HepG2 (cell line): ENCODE measurements at regions not wholly inside any gene's neighbourhood (a gene's known extent, or its start where the extent isn't known, plus 50 kb on each side); places are given as distances from the start of the nearest gene placed in this dataset.

Source experiments
- ATAC-seq: fragments of 200-7000 bp; cut with Tn5 transposase; 3 replicates; pipeline ENCODE4 v1.9.1; 2020; ENCODE audit warnings: mild to moderate bottlenecking, moderate library complexity
- BruUV-seq: library from RNA; stranded (reverse); fragments of 400-500 nt; replicated peaks from 2 replicates; lab custom pipeline; 2021; lab: Mats Ljungman, UMichigan
- CTCF ChIA-PET: fragments of 300-600 bp; formaldehyde crosslinking; extraction: SDS; loops from one replicate; lab custom pipeline; 2021; ENCODE audit warnings: low total read pairs, inconsistent platforms, low intra/inter-chr PET ratio; lab: Yijun Ruan, JAX
- POLR2A ChIA-PET: fragments of 350-600 bp; sonication (Branson Sonifier 250); formaldehyde crosslinking; loops from one replicate; lab custom pipeline; 2020; ENCODE audit warnings: antibody characterized with exemption, inconsistent platforms; lab: Yijun Ruan, JAX
- DNase-seq: peaks from one replicate; pipeline ENCODE4 v3.0.0-alpha.2; 2015; ENCODE audit warnings: low spot score
- FAIRE-seq: peaks from 3 replicates; lab custom pipeline; 2011; peaks lifted over from hg19 to GRCh38; lab: Jason Lieb, UNC
- H2AFZ ChIP-seq: one replicate; pipeline ENCODE4 v1.6.1; 2011; ENCODE audit warnings: low read length, inconsistent platforms
- H3K27ac ChIP-seq: fragments of 300-600 bp; 3 replicates; pipeline ENCODE4 v1.8.0; 2011; ENCODE audit warnings: mixed run types, mild to moderate bottlenecking, mixed read lengths, low read length, inconsistent platforms; ENCODE audit not compliant: insufficient read depth; ENCODE audit errors: extremely low read length
- H3K27me3 ChIP-seq, 2 experiments: fragments of 200-600 bp in 1 of 2; 2 replicates in 1 of 2; 3 replicates in 1 of 2; pipeline versions ENCODE4 v1.6.0 to v1.8.0; 2011; ENCODE audit warnings: low read length in 2 of 2, mild to moderate bottlenecking in 2 of 2, moderate library complexity in 2 of 2, inconsistent platforms in 1 of 2; ENCODE audit not compliant: insufficient read depth in 2 of 2, control insufficient read depth in 1 of 2
- H3K36me3 ChIP-seq, 2 experiments: fragments of 200-600 bp in 1 of 2; replicated peaks in 1 of 2; 2 replicates in 1 of 2; 3 replicates in 1 of 2; pipeline versions ENCODE4 v1.5.1 to v1.8.0; 2011; ENCODE audit warnings: low read length in 2 of 2, inconsistent platforms in 1 of 2; ENCODE audit not compliant: insufficient read depth in 2 of 2, control insufficient read depth in 1 of 2
- H3K4me1 ChIP-seq: 2 replicates; pipeline ENCODE4 v1.5.1; 2012; ENCODE audit warnings: low read length, inconsistent platforms; ENCODE audit not compliant: insufficient read depth
- H3K4me2 ChIP-seq: 2 replicates; pipeline ENCODE4 v1.6.0; 2011; ENCODE audit warnings: low read depth, low read length, inconsistent platforms
- H3K4me3 ChIP-seq, 3 experiments: fragments of 200-600 bp in 1 of 3; sonication (generic), shearing (Covaris generic) in 1 of 3; replicated peaks in 1 of 3; 2 replicates each; pipeline ENCODE4 v1.5.1; 2011 to 2016; ENCODE audit warnings: low read length in 3 of 3, inconsistent platforms in 2 of 3, low read depth in 2 of 3, mild to moderate bottlenecking in 2 of 3, control low read depth in 1 of 3, mixed read lengths in 1 of 3; ENCODE audit not compliant: insufficient read depth in 1 of 3
- H3K79me2 ChIP-seq: one replicate; pipeline ENCODE4 v1.6.1; 2011; ENCODE audit warnings: low read length, inconsistent platforms; ENCODE audit not compliant: insufficient read depth
- H3K9ac ChIP-seq: 2 replicates; pipeline ENCODE4 v1.6.0; 2011; ENCODE audit warnings: mild to moderate bottlenecking, low read depth, low read length, inconsistent platforms; ENCODE audit not compliant: insufficient read depth
- H3K9me3 ChIP-seq: 2 replicates; pipeline ENCODE4 v1.5.1; 2012; ENCODE audit warnings: mild to moderate bottlenecking, low read length
- H4K20me1 ChIP-seq: 2 replicates; pipeline ENCODE4 v1.6.0; 2011; ENCODE audit warnings: inconsistent platforms, mild to moderate bottlenecking, low read length, moderate library complexity; ENCODE audit not compliant: insufficient read depth
- BCL6 ChIP-seq: IDR thresholded peaks from 2 replicates; pipeline ENCODE4 v1.6.1; 2016; ENCODE audit warnings: missing genetic modification reagents, missing compliant biosample characterization
- HINFP ChIP-seq: sonication (generic); formaldehyde crosslinking; IDR thresholded peaks from 2 replicates; pipeline ENCODE4 v1.4.0; 2020; ENCODE audit warnings: low read depth, mild to moderate bottlenecking, missing genetic modification reagents
- HOXA5 ChIP-seq: sonication (generic); formaldehyde crosslinking; IDR thresholded peaks from 2 replicates; pipeline ENCODE4 v1.4.0; 2020; ENCODE audit warnings: missing genetic modification reagents
- LCORL ChIP-seq, 2 experiments: fragments of 450-650 bp in 1 of 2; sonication (generic) in 1 of 2; formaldehyde crosslinking in 1 of 2; IDR thresholded peaks; 2 replicates each; pipeline versions ENCODE4 v1.5.0 to v1.6.1; 2017 to 2020; ENCODE audit warnings: antibody characterized with exemption in 1 of 2, missing genetic modification reagents in 1 of 2
- NFIB ChIP-seq: sonication (generic); formaldehyde crosslinking; IDR thresholded peaks from 2 replicates; pipeline ENCODE4 v1.9.0; 2021; ENCODE audit warnings: missing genetic modification reagents, mild to moderate bottlenecking, borderline replicate concordance
- NR2F6 ChIP-seq, 2 experiments: IDR thresholded peaks; 2 replicates each; pipeline ENCODE4 v1.6.1; 2016; ENCODE audit warnings: antibody characterized with exemption in 1 of 2, mild to moderate bottlenecking in 1 of 2
- PLRG1 ChIP-seq: fragments of 450-650 bp; conservative IDR thresholded peaks from 2 replicates; pipeline ENCODE4 v1.6.1; 2016
- SIX1 ChIP-seq: sonication (generic); formaldehyde crosslinking; IDR thresholded peaks from 2 replicates; pipeline ENCODE4 v1.4.0; 2020; ENCODE audit warnings: missing genetic modification reagents, borderline replicate concordance
- SKI ChIP-seq: fragments of 450-650 bp; IDR thresholded peaks from one replicate; pipeline ENCODE4 v1.6.1; 2018; ENCODE audit warnings: mild to moderate bottlenecking; ENCODE audit not compliant: partially characterized antibody
- SP140L ChIP-seq: sonication (generic); formaldehyde crosslinking; IDR thresholded peaks from 2 replicates; pipeline ENCODE4 v1.4.0; 2020; ENCODE audit warnings: missing genetic modification reagents, borderline replicate concordance
- ZBTB20 ChIP-seq: sonication (generic); formaldehyde crosslinking; IDR thresholded peaks from 2 replicates; pipeline ENCODE4 v1.8.1; 2023; ENCODE audit warnings: missing genetic modification reagents, low read depth, mild to moderate bottlenecking, borderline replicate concordance
- ZFP1 ChIP-seq: IDR thresholded peaks from 2 replicates; pipeline ENCODE4 v1.6.1; 2016
- ZMAT5 ChIP-seq: sonication (generic); formaldehyde crosslinking; IDR thresholded peaks from 2 replicates; pipeline ENCODE4 v1.5.0; 2020; ENCODE audit warnings: mild to moderate bottlenecking, low read depth, missing genetic modification reagents, borderline replicate concordance
- ZNF343 ChIP-seq: sonication (generic); formaldehyde crosslinking; IDR thresholded peaks from 2 replicates; pipeline ENCODE4 v1.4.0; 2020; ENCODE audit warnings: mild to moderate bottlenecking, missing genetic modification reagents
- ZNF670 ChIP-seq: sonication (generic); formaldehyde crosslinking; IDR thresholded peaks from 2 replicates; pipeline ENCODE4 v1.8.0; 2022; ENCODE audit warnings: mild to moderate bottlenecking, missing genetic modification reagents, borderline replicate concordance
- ZNF7 ChIP-seq: IDR thresholded peaks from 2 replicates; pipeline ENCODE4 v1.6.1; 2016; ENCODE audit warnings: missing biosample characterization, missing genetic modification reagents
- ZSCAN22 ChIP-seq: sonication (generic); formaldehyde crosslinking; IDR thresholded peaks from 2 replicates; pipeline ENCODE4 v1.4.0; 2020; ENCODE audit warnings: mild to moderate bottlenecking, missing genetic modification reagents
- WGBS: methylation state at CpG from one replicate; pipeline ENCODE4 v1.1.6; 2017; ENCODE audit warnings: low lambda C conversion rate; 5-methylcytosine and 5-hydroxymethylcytosine counted together
- in situ Hi-C: cut with HindIII; loops from 2 replicates; pipeline ENCODE4 v1.10.0; 2017; ENCODE audit warnings: low pct_unique_long_range_greater_than_20kb; ENCODE audit not compliant: extremely low pct_ligation_motif_present
- intact Hi-C: fragments of 100-400 bp; cut with micrococcal nuclease; formaldehyde crosslinking; loops from one replicate; pipeline ENCODE4 v1.10.0; 2022; ENCODE audit not compliant: unreplicated experiment

- intact Hi-C loops (no loop called here), in situ Hi-C loops (no loop called here)
- DNase-seq (no peak), FAIRE-seq (no peak), ATAC-seq (no peak)
- 4% methylated on average over 2 of the region's 2 CpGs for WGBS
- no peak overlapping the region for H3K4me2 ChIP-seq
- no peak overlapping the region for H3K27ac ChIP-seq
- H4K20me1 ChIP-seq, result no peaks in the 10 kb centered on the region
- no peaks in the 10 kb centered on the region for H3K4me1 ChIP-seq
- no peaks in the 10 kb centered on the region for H3K27me3 ChIP-seq
- CTCF ChIA-PET, result no interaction called here
- POLR2A ChIA-PET, result no interaction called here
- TF ChIP-seq BCL6 (CRISPR knock-in tag), result no peak
- TF ChIP-seq ZNF7 (CRISPR knock-in tag), result no peak
- TF ChIP-seq ZNF670 (CRISPR knock-in tag), result no peak
- TF ChIP-seq HINFP (CRISPR knock-in tag), result no peak
- BruUV-seq, result no TSS peak
- peaks cover 93% of the 10 kb centered on the region for H3K9me3 ChIP-seq
- no peaks in the 10 kb centered on the region for H3K79me2 ChIP-seq
- no peak overlapping the region for H3K4me3 ChIP-seq
- no peak overlapping the region for H3K9ac ChIP-seq
- no peak overlapping the region for H2AFZ ChIP-seq
- no peaks in the 10 kb centered on the region for H3K36me3 ChIP-seq
Observed at GRCh38 chr10:108812906-108813305, 1110.4 kb downstream of the XPNPEP1 start.

- 0% methylated on average over 1 of the region's 1 CpG for WGBS
- Histone ChIP-seq H3K4me1 (no peaks in the 10 kb centered on the region), H3K9ac (no peak overlapping the region), H3K27me3 (no peaks in the 10 kb centered on the region), H3K4me2 (no peak overlapping the region), H3K36me3 (no peaks in the 10 kb centered on the region), H3K27ac (no peak overlapping the region), H4K20me1 (no peaks in the 10 kb centered on the region), H2AFZ (no peak overlapping the region), H3K9me3 (peaks cover 93% of the 10 kb centered on the region), H3K79me2 (no peaks in the 10 kb centered on the region), H3K4me3 (no peak overlapping the region)
- DNase-seq (no peak), ATAC-seq (no peak), FAIRE-seq (no peak)
- intact Hi-C loops, result no loop called here
- in situ Hi-C loops, result no loop called here
- ChIA-PET CTCF (no interaction called here), POLR2A (no interaction called here)
- no TSS peak for BruUV-seq
- TF ChIP-seq ZBTB20 (CRISPR knock-in tag) (no peak), NR2F6 (IDR thresholded peaks at IDR 0.05) (no peak), NR2F6 (CRISPR knock-in tag; IDR thresholded peaks at IDR 0.05) (no peak), ZMAT5 (CRISPR knock-in tag) (no peak), ZSCAN22 (no peak), HOXA5 (no peak), SKI (no peak), SP140L (no peak), ZNF343 (CRISPR knock-in tag) (no peak), SIX1 (CRISPR knock-in tag) (no peak), PLRG1 (no peak), ZFP1 (CRISPR knock-in tag) (no peak), NFIB (no peak), LCORL (IDR thresholded peaks at IDR 0.05) (no peak), LCORL (CRISPR knock-in tag; IDR thresholded peaks at IDR 0.05) (no peak)
Observed at GRCh38 chr10:108812296-108812695, 1111.0 kb downstream of the XPNPEP1 start.
